GM19467 (cell line): ENCODE measurements at regions not wholly inside any gene's neighbourhood (a gene's known extent, or its start where the extent isn't known, plus 50 kb on each side); places are given as distances from the start of the nearest gene placed in this dataset.

ENCODE experiments used
- ATAC-seq: cut with Tn5 transposase; IDR thresholded peaks from one replicate; pipeline ENCODE4 v1.9.1; 2021; ENCODE audit warnings: mild to moderate bottlenecking, moderate library complexity; ENCODE audit not compliant: unreplicated experiment

DNA sequence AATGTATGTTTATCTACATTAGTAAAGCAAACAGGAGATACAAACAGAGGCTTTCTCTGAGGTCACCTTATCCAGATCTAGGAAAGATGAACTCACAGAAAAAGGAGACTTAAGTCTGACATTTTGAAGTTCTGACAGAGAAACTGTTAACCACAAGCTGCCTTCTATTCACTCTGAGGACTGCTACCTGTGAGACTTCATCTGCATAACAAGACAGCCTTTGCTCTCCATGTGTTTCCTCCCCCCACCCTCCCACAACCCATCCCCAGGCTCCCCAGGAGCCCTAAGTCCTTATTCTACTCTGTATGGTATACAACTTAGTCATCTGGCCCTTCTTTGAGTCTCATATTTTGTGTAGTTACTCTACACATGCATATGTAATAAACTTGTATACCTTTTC, 699.0 kb downstream of the FGF9 start:
- no peak for ATAC-seq

DNA sequence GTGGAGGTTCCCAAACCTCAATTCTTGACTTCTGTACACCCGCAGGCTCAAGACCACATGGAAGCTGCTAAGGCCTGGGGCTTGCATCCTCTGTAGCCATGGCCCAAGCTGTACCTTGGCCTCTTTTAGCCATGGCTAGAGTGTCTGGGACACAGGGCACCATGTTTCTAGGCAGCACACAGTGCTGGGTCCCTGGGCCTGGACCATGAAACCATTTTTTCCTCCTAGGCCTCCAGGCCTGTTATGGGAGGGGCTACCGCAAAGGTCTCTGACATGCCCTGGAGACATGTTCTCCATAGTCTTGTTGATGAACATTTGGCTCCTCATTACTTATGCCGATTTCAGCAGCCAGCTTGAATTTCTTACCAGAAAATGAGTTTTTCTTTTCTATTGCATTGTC, 701.4 kb downstream of the FGF9 start:
- no peak for ATAC-seq

- no peak for ATAC-seq
These were observed 704.3 kb downstream of the FGF9 start for GRCh38 chr13:22375151-22375550.

DNA sequence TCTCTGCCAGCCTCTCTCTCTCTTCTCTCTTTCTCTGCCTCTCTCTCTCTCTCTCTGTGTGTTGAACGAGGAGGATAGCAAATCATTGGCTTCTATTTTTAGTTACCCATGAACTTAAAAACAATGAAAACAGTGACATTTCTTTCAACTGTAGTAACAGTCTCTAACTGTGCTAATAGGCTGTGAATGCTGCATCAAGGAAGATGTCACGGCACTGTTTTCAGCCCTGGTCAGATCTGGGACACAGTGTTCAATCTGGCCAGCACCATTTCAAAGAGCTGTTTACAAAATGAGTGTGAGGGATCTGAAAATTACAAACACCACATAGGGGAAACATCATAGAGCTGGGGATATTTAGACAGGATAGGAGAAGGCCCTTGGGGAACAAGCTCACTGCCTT, 717.0 kb downstream of the FGF9 start:
- ATAC-seq, result no peak

GRCh38 chr13:22399801-22400420, 729.0 kb downstream of the FGF9 start:
- no peak for ATAC-seq

GRCh38 chr13:22402682-22403081, 731.8 kb downstream of the FGF9 start:
- ATAC-seq, result no peak

DNA sequence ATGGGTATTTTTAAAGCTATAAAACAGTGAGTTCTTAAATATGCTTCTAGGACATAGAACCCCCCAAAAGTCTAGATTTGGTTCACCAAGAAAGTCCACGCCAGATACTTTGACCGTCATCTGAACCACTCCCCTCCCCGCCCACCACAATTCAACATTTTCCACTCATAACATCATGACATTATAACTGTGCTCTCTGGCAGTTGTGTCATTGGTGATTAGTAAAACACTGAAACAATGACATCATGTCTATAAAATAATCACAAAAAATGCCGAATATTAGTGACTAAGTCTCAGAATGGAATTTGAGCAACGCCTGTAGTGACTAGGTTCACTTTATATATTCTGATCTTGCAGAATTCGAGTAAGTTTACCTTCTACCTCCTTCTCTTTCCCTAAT, 732.3 kb downstream of the FGF9 start:
- ATAC-seq, result no peak

GRCh38 chr13:22405891-22406290, 735.0 kb downstream of the FGF9 start:
- ATAC-seq, result no peak

- no peak for ATAC-seq
These were observed 741.6 kb downstream of the FGF9 start for GRCh38 chr13:22412452-22412851.

- no peak for ATAC-seq
These were observed 751.1 kb downstream of the FGF9 start for GRCh38 chr13:22422023-22422422.

DNA sequence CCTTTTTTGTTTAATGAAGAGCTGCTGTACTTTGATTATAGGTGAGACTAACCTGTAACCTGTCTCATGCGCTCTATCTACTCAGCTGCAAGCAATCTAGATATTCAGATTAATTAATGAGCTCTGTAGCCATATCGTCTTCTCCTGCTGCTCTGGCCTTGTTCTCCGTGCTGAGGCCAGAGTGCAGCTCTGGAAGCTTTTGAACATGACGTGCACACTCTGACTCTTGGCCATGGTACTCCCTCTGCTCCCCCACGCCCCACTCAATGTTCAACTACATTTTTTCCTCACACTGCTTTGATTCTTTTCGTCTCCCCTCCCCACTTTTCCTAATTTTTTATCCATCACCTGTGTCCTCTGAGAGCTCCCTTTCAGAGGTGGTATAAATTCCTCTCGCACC, 751.8 kb downstream of the FGF9 start:
- ATAC-seq, result no peak

- ATAC-seq, result no peak
These were observed 752.4 kb downstream of the FGF9 start for GRCh38 chr13:22423261-22423660.

- no peak for ATAC-seq
These were observed 754.2 kb downstream of the FGF9 start for GRCh38 chr13:22425087-22425486.

GRCh38 chr13:22427066-22427465, 753.7 kb upstream of the SGCG start:
- ATAC-seq, result no peak

GRCh38 chr13:22427783-22428182, 753.0 kb upstream of the SGCG start:
- ATAC-seq, result no peak

- ATAC-seq, result no peak
These were observed 752.5 kb upstream of the SGCG start for GRCh38 chr13:22428188-22428828.

DNA sequence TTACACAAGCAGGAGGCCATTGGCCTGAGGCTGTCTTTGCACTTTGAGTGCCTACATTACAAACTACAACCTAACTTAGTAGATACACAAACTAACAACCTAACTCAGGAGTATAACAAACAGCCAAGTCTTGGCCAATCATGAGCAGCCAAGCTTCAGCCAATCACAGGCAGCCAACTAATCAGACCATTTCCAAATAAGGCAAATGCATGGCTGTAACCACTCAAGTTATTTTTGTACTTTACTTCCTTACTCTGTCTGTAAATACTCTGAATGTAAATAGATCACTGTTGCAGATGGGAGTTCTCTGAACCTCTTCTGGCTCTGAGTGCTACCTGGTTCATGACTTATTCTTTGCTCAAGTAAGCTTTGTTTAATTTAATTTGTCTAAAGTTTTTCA, 748.1 kb upstream of the SGCG start:
- no peak for ATAC-seq

GRCh38 chr13:22447132-22447886, 733.5 kb upstream of the SGCG start:
- ATAC-seq, result no peak

DNA sequence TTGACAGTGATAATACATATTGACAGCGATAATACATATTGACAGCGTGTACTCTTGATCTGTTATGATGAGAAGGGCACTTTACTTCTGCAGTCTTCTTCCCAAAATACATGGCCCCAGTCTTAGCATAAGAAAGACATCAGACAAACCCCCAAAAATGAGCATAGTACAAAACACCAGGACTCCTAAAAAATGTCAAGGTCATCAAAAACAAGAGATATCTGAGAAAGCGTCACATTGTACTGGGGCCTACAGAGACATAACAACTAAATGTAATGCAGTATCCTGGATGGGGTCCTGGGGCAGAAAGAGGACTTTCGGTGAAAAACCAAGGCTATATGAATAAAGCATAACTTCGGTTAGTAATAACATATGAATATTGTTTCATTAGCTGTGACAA, 731.5 kb upstream of the SGCG start:
- no peak for ATAC-seq

- ATAC-seq, result no peak
These were observed 729.4 kb upstream of the SGCG start for GRCh38 chr13:22451327-22451741.

GRCh38 chr13:22454586-22454985, 726.2 kb upstream of the SGCG start:
- no peak for ATAC-seq

GRCh38 chr13:22455036-22455435, 725.7 kb upstream of the SGCG start:
- ATAC-seq, result no peak
